Activated CD4-positive, alpha-beta memory T cell treated with anti-CD3 and anti-CD28 coated beads for 36 hours (primary cell): ENCODE measurements at regions not wholly inside any gene's neighbourhood (a gene's known extent, or its start where the extent isn't known, plus 50 kb on each side); places are given as distances from the start of the nearest gene placed in this dataset.
"Not testable (repeated sequence)": the region's sequence is repeated elsewhere in the genome, so short reads cannot be mapped to it uniquely, and the experiment has no call there.

Experiments used
- CTCF ChIA-PET: fragments of 350-600 bp; sonication (Branson Sonifier 250); formaldehyde crosslinking; loops from one replicate; lab custom pipeline; 2021; ENCODE audit warnings: antibody characterized with exemption, inconsistent platforms; lab: Charles Lee
- POLR2A ChIA-PET: fragments of 350-600 bp; sonication (Branson Sonifier 250); formaldehyde crosslinking; loops from one replicate; lab custom pipeline; 2021; ENCODE audit warnings: antibody characterized with exemption; lab: Charles Lee
- DNase-seq: peaks from one replicate; pipeline ENCODE4 v3.0.0-alpha.2; 2020
- H3K27ac Mint-ChIP-seq: one replicate; pipeline ENCODE4 v1.8.0; 2021; ENCODE audit warnings: mixed read lengths
- H3K27me3 Mint-ChIP-seq: one replicate; pipeline ENCODE4 v1.8.0; 2021; ENCODE audit warnings: mixed read lengths
- H3K36me3 Mint-ChIP-seq: one replicate; pipeline ENCODE4 v1.8.0; 2021; ENCODE audit warnings: mixed read lengths
- H3K4me1 Mint-ChIP-seq: one replicate; pipeline ENCODE4 v1.8.0; 2021; ENCODE audit warnings: low read depth, mixed read lengths
- H3K4me3 Mint-ChIP-seq: one replicate; pipeline ENCODE4 v1.8.0; 2021; ENCODE audit warnings: mild to moderate bottlenecking, mixed read lengths
- H3K9me3 Mint-ChIP-seq: one replicate; pipeline ENCODE4 v1.8.0; 2021; ENCODE audit warnings: mixed read lengths
- intact Hi-C: fragments of 100-400 bp; cut with micrococcal nuclease; formaldehyde crosslinking; loops from one replicate; pipeline ENCODE4 v1.15.1; 2023

- ChIA-PET CTCF (no interaction called here), POLR2A (no interaction called here)
- Mint-ChIP-seq H3K4me1 (no peaks in the 10 kb centered on the region), H3K4me3 (no peak overlapping the region), H3K27me3 (peaks cover 2% of the 10 kb centered on the region), H3K27ac (no peak overlapping the region), H3K9me3 (no peaks in the 10 kb centered on the region), H3K36me3 (no peaks in the 10 kb centered on the region)
- intact Hi-C loops: no loop called here
- DNase-seq: no peak
Measured at GRCh38 chr10:21135023-21135931, 238.2 kb upstream of the NEBL start.

GRCh38 chr10:21134645-21135022 is 237.5 kb upstream of the NEBL start:
- intact Hi-C loops: no loop called here
- no peaks in the 10 kb centered on the region for H3K9me3 Mint-ChIP-seq
- CTCF ChIA-PET: no interaction called here
- no peak overlapping the region for H3K4me3 Mint-ChIP-seq
- no peaks in the 10 kb centered on the region for H3K4me1 Mint-ChIP-seq
- POLR2A ChIA-PET: interaction anchor here (0.6 kb wide), 1 partner anchor 173 kb away, joined by 4 read pairs; no protein-coding TSS in a partner anchor
- H3K27ac Mint-ChIP-seq: no peak overlapping the region
- no peaks in the 10 kb centered on the region for H3K36me3 Mint-ChIP-seq
- DNase-seq: no peak
- peaks cover 2% of the 10 kb centered on the region for H3K27me3 Mint-ChIP-seq

- Mint-ChIP-seq H3K9me3 (no peaks in the 10 kb centered on the region), H3K27me3 (no peaks in the 10 kb centered on the region), H3K36me3 (no peaks in the 10 kb centered on the region), H3K27ac (no peak overlapping the region), H3K4me1 (no peaks in the 10 kb centered on the region), H3K4me3 (no peak overlapping the region)
- no peak for DNase-seq
- ChIA-PET POLR2A (no interaction called here), CTCF (no interaction called here)
- intact Hi-C loops: no loop called here
Measured at GRCh38 chr10:21130683-21131442, 233.8 kb upstream of the NEBL start.

- no peak overlapping the region for H3K27ac Mint-ChIP-seq
- ChIA-PET POLR2A (no interaction called here), CTCF (no interaction called here)
- H3K4me3 Mint-ChIP-seq: no peak overlapping the region
- H3K9me3 Mint-ChIP-seq: no peaks in the 10 kb centered on the region
- DNase-seq: no peak
- H3K27me3 Mint-ChIP-seq: no peaks in the 10 kb centered on the region
- intact Hi-C loops: no loop called here
- H3K4me1 Mint-ChIP-seq: no peaks in the 10 kb centered on the region
- H3K36me3 Mint-ChIP-seq: no peaks in the 10 kb centered on the region
Measured at GRCh38 chr10:21130108-21130507, 233.0 kb upstream of the NEBL start.

- ChIA-PET POLR2A (no interaction called here), CTCF (no interaction called here)
- DNase-seq: no peak
- Mint-ChIP-seq H3K4me1 (no peaks in the 10 kb centered on the region), H3K9me3 (no peaks in the 10 kb centered on the region), H3K4me3 (no peak overlapping the region), H3K36me3 (no peaks in the 10 kb centered on the region), H3K27me3 (no peaks in the 10 kb centered on the region), H3K27ac (no peak overlapping the region)
- intact Hi-C loops: no loop called here
Measured at GRCh38 chr10:21125471-21126228, 228.5 kb upstream of the NEBL start.

- no peak overlapping the region for H3K4me3 Mint-ChIP-seq
- no peaks in the 10 kb centered on the region for H3K27me3 Mint-ChIP-seq
- no peaks in the 10 kb centered on the region for H3K9me3 Mint-ChIP-seq
- H3K4me1 Mint-ChIP-seq: no peaks in the 10 kb centered on the region
- intact Hi-C loops: no loop called here
- ChIA-PET POLR2A (interaction anchor here (0.6 kb wide), 1 partner anchor 9 kb away, joined by 4 read pairs; no protein-coding TSS in a partner anchor), CTCF (no interaction called here)
- no peak overlapping the region for H3K27ac Mint-ChIP-seq
- H3K36me3 Mint-ChIP-seq: no peaks in the 10 kb centered on the region
- no peak for DNase-seq
Measured at GRCh38 chr10:21122907-21123306, 225.8 kb upstream of the NEBL start.

GRCh38 chr10:21121822-21122221 is 224.7 kb upstream of the NEBL start:
- CTCF ChIA-PET, H3K36me3 Mint-ChIP-seq, DNase-seq, H3K27me3 Mint-ChIP-seq, POLR2A ChIA-PET, H3K4me1 Mint-ChIP-seq, H3K27ac Mint-ChIP-seq, H3K4me3 Mint-ChIP-seq, intact Hi-C loops, H3K9me3 Mint-ChIP-seq: not testable (repeated sequence)

- Mint-ChIP-seq H3K9me3 (no peaks in the 10 kb centered on the region), H3K4me3 (no peak overlapping the region), H3K27me3 (peaks cover 1% of the 10 kb centered on the region), H3K36me3 (no peaks in the 10 kb centered on the region), H3K4me1 (no peaks in the 10 kb centered on the region), H3K27ac (no peak overlapping the region)
- intact Hi-C loops: no loop called here
- CTCF ChIA-PET: no interaction called here
- DNase-seq: no peak
- POLR2A ChIA-PET: interaction anchor here (0.7 kb wide), 1 partner anchor 9 kb away, joined by 4 read pairs; no protein-coding TSS in a partner anchor
Measured at GRCh38 chr10:21114683-21115082, 217.6 kb upstream of the NEBL start.

- Mint-ChIP-seq H3K9me3 (peaks cover 2% of the 10 kb centered on the region), H3K36me3 (no peaks in the 10 kb centered on the region), H3K4me1 (no peaks in the 10 kb centered on the region), H3K27ac (no peak overlapping the region), H3K27me3 (peaks cover 1% of the 10 kb centered on the region), H3K4me3 (no peak overlapping the region)
- no peak for DNase-seq
- ChIA-PET CTCF (no interaction called here), POLR2A (no interaction called here)
- intact Hi-C loops: no loop called here
Measured at GRCh38 chr10:21110358-21110757, 213.2 kb upstream of the NEBL start.

GRCh38 chr10:21106931-21107330 is 209.8 kb upstream of the NEBL start:
- H3K4me3 Mint-ChIP-seq, H3K27me3 Mint-ChIP-seq, H3K27ac Mint-ChIP-seq, H3K9me3 Mint-ChIP-seq, DNase-seq, POLR2A ChIA-PET, H3K4me1 Mint-ChIP-seq, H3K36me3 Mint-ChIP-seq, CTCF ChIA-PET, intact Hi-C loops: not testable (repeated sequence)

GRCh38 chr10:21105331-21105730 is 208.2 kb upstream of the NEBL start:
- POLR2A ChIA-PET: not testable (repeated sequence)

GRCh38 chr10:21100871-21101514 is 203.9 kb upstream of the NEBL start:
- H3K4me1 Mint-ChIP-seq: peaks cover 6% of the 10 kb centered on the region
- H3K4me3 Mint-ChIP-seq: no peak overlapping the region
- no peaks in the 10 kb centered on the region for H3K27me3 Mint-ChIP-seq
- H3K36me3 Mint-ChIP-seq: no peaks in the 10 kb centered on the region
- intact Hi-C loops: no loop called here
- POLR2A ChIA-PET: no interaction called here
- no peak overlapping the region for H3K27ac Mint-ChIP-seq
- H3K9me3 Mint-ChIP-seq: no peaks in the 10 kb centered on the region
- CTCF ChIA-PET: no interaction called here
- peak; percentile 18 for DNase-seq

More at GRCh38 chr10:21105331-21105730, 208.2 kb upstream of the NEBL start:
- H3K27me3 Mint-ChIP-seq, intact Hi-C loops, CTCF ChIA-PET, H3K27ac Mint-ChIP-seq, H3K36me3 Mint-ChIP-seq, H3K4me3 Mint-ChIP-seq, H3K9me3 Mint-ChIP-seq, DNase-seq, H3K4me1 Mint-ChIP-seq: not testable (repeated sequence)
